Fibroblast of the aortic adventitia (primary cell): ENCODE measurements at regions not wholly inside any gene's neighbourhood (a gene's known extent, or its start where the extent isn't known, plus 50 kb on each side); places are given as distances from the start of the nearest gene placed in this dataset.
A peak's percentile ranks its signal among the peaks of the same experiment; 100 is the strongest.

Experiments used
- DNase-seq: peaks from one replicate; pipeline ENCODE4 v3.0.0-alpha.2; 2010; ENCODE audit warnings: low read depth
- H3K4me3 ChIP-seq: 2 replicates; pipeline ENCODE4 v1.5.1; 2011; ENCODE audit warnings: low read depth, mild to moderate bottlenecking, control low read depth, low read length, moderate library complexity
- TF ChIP-seq, protein P1 (sequence below): IDR thresholded peaks from 2 replicates; pipeline ENCODE4 v1.5.1; 2011; ENCODE audit warnings: mild to moderate bottlenecking, low read length, control low read depth, inconsistent platforms; ENCODE audit not compliant: insufficient read depth

DNA sequence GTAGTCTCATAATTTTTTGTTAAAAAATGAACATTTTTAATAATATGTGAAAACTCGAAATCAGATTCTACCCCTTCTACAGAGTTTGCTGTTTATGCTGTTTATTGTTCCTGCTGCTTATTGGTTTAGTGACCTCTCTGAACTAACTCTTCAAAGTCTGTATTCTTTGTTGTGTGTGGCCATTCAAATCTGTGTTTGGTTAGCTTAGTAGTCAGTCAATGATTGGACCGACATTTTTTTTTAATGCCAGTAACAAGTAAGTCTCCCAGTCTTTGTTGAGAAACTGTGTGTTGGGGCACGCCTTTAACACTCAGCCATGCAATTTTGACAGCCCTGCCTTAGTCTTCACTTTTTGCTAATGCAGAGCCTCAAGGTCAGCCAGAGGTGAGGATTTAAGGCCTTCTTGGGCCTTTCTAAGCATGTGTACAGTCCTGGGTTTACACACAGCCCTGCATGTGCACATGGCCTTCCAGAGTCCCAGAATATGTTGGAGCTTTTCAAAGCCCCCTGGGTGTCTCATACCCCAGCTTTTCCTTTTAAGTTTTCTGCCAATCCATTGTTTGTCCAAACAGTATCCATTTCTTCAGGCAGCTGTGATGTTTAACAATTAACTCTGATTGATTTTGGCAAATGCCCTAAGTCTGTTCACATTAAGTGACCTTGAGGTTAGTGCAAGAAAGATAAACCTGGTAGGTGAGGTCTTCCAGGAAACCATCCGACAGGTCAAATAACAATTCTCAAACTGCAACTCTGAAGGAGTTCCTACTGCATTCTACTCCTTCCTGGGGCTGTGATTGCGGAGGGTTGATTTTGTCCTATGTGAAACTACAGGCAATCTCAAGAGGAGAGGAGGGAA is 389.3 kb downstream of the PMP22 start:
- no peak for DNase-seq
- TF ChIP-seq, protein P1, sequence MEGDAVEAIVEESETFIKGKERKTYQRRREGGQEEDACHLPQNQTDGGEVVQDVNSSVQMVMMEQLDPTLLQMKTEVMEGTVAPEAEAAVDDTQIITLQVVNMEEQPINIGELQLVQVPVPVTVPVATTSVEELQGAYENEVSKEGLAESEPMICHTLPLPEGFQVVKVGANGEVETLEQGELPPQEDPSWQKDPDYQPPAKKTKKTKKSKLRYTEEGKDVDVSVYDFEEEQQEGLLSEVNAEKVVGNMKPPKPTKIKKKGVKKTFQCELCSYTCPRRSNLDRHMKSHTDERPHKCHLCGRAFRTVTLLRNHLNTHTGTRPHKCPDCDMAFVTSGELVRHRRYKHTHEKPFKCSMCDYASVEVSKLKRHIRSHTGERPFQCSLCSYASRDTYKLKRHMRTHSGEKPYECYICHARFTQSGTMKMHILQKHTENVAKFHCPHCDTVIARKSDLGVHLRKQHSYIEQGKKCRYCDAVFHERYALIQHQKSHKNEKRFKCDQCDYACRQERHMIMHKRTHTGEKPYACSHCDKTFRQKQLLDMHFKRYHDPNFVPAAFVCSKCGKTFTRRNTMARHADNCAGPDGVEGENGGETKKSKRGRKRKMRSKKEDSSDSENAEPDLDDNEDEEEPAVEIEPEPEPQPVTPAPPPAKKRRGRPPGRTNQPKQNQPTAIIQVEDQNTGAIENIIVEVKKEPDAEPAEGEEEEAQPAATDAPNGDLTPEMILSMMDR = no peak
- H3K4me3 ChIP-seq = no peak overlapping the region

DNA sequence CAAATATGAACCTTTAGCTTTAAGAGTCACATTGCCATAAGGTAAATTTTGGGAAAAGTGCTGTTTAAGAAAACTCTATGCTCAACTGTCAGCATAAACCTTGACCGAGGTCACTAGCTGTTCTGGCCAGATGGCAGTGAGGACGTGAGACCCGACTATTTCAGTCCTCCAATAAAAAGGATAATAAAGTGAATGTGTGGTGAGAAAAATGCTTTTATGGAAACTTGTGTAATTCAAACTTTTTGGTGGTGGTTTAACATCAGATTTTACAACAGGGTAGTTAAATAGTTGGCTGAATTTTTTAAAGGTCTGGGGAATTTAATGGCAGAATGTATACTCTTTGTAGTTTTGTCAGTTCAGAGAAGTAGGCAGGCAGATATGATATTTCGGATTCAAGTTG is 391.1 kb downstream of the PMP22 start:
- H3K4me3 ChIP-seq = no peak overlapping the region
- DNase-seq = no peak
- TF ChIP-seq, protein P1 = no peak

- TF ChIP-seq, protein P1 = no peak
- DNase-seq = no peak
- no peak overlapping the region for H3K4me3 ChIP-seq
These were observed 391.6 kb downstream of the PMP22 start for GRCh38 chr17:14873540-14873939.

- no peak overlapping the region for H3K4me3 ChIP-seq
- TF ChIP-seq, protein P1 = no peak
- DNase-seq = peak; percentile 44
These were observed 393.2 kb downstream of the PMP22 start for GRCh38 chr17:14871921-14872320.

GRCh38 chr17:14866266-14866665 is 398.9 kb downstream of the PMP22 start:
- DNase-seq = peak; percentile 5
- TF ChIP-seq, protein P1 = no peak
- no peak overlapping the region for H3K4me3 ChIP-seq

DNA sequence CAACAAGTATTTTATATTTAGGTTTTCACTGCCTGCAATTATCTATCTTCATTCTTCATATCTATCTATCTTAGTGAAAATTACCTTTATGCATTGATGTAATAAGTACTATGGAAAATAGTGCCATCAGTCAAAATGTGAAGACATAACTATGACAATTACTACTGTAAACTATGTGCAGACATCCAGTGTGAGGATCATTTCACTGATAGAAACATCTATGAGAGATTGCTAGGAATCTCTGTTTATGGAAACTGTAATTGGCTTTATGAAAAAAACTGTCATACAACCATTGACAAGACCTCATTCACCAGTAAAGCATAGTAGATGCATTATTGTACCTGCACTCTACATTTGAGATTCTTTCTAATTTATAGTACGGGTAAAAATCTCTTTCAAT is 401.0 kb downstream of the PMP22 start:
- H3K4me3 ChIP-seq = no peak overlapping the region
- DNase-seq = no peak
- TF ChIP-seq, protein P1 = no peak

DNA sequence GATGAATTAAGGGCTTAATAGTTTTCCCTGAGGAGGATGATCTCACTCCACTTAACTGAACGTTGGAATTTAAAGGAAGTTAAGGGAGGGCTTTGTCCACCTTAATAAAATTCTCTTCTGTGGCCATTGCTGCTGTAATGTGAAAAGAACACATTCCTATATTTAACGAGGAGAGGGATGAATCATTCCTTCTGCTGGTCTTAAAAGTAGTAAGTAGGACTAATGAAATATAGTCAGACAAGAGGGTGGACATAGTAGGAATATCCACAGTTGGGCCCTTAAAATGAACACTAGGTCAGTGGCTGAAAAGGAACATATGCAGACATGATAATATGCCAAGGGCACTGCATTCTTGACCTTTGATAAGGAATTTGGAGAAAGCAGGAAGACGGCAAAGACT is 405.6 kb downstream of the PMP22 start:
- H3K4me3 ChIP-seq = no peak overlapping the region
- no peak for DNase-seq
- TF ChIP-seq, protein P1 = no peak
